Inferior parietal cortex (tissue), 1 donor: ENCODE measurements at regions not wholly inside any gene's neighbourhood (a gene's known extent, or its start where the extent isn't known, plus 50 kb on each side); places are given as distances from the start of the nearest gene placed in this dataset.
"Not testable (repeated sequence)": the region's sequence is repeated elsewhere in the genome, so short reads cannot be mapped to it uniquely, and the experiment has no call there.

ENCODE experiments used
- DNase-seq: peaks from one replicate; pipeline ENCODE4 v3.0.0-alpha.2; 2016; ENCODE audit errors: extremely low spot score

DNA sequence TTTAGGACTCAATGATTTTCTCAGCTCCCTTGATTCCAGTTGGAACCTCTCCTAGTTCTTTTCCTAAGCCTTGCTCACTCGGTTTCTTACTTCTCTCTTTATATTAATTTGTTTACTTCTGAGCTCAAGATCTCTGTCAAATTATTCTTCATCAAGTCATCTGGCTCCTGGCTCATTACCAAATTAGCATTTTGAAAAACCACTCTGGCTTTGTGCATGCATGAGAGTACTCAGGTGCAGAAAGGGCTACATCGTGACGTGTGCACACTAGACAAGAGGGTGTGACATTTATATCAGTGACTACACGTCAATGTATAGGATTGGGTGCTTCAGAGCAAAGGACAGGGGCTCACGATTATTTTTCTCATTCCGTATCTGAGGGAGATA, 645.7 kb upstream of the DPP6 start:
- no peak for DNase-seq

DNA sequence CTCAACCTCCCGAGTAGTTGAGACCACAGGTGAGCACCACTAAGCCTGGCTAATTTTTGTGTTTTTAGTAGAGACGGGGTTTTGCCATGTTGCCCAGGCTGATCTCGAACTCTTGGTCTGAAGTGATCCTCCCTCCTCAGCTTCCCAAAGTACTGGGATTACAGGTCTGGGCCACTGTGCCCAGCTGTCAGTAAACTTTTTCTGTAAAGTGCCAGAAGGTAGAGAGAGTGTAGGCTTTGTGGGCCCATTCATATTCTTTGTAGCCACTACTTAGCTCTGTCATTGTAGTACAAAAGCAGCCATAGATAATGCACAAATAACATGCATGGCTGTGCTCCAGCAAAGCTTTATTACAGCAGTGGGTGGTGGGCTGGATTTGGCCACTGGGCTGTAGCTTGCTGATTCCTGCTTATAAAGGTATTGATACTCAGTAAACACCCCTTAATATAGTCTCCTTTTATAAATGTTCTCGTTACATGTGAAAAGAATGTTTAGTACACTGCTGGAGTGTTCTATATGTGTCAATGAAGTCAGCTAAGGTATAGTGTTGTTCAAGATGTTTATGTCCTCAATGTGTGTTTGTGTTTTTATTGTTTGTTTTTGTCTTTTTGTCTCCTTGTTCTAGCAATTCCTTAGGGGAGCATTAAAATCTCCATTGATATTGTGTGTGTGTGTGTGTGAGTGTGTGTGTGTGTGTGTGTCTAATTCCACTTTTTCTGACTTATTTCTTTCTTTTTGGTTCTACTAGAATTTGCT, 644.7 kb upstream of the DPP6 start:
- DNase-seq = no peak

DNA sequence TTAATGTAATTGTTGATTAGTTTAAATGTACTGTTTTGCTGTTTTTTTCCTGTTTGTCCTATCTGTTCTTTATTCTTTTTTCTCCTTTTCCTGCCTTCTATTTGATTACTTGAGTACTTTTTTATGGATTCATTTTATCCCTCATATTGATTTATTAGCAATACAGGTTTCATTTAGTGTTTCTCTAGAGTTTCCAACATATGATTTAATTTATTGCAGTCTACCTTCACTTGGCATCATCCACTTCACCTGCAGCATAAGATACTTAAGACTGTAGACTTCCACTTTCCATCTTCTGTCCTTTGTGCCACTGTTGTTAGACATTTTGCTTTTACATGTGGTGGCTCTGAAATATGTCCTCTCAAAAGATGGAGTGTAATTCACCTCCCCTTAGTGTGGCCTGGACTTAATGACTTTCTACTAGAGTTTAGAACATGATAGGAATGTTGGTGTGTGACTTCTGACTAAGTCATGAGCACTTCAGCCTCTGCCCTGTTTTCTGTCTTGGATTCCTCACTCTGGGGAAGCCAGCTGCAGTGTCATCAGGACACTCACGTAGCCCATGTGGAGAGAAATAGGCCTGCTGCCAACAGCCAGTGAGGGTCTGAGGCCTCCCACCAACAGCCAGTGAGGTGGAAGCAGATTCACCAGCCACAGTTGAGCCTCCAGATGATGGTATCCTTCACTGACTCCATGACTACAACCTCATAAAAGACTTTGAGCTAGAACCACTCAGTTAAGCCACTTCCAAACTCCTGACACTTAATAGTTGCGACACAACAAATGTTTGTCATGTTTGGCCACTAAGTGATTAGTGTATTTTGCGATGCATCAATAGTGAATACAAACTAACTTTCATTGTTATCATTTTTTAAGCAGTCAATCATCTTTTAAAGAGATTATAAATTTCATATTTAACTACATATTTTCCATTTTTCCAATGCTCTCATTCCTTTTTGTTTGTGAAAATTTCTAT, 643.5 kb upstream of the DPP6 start:
- no peak for DNase-seq

DNA sequence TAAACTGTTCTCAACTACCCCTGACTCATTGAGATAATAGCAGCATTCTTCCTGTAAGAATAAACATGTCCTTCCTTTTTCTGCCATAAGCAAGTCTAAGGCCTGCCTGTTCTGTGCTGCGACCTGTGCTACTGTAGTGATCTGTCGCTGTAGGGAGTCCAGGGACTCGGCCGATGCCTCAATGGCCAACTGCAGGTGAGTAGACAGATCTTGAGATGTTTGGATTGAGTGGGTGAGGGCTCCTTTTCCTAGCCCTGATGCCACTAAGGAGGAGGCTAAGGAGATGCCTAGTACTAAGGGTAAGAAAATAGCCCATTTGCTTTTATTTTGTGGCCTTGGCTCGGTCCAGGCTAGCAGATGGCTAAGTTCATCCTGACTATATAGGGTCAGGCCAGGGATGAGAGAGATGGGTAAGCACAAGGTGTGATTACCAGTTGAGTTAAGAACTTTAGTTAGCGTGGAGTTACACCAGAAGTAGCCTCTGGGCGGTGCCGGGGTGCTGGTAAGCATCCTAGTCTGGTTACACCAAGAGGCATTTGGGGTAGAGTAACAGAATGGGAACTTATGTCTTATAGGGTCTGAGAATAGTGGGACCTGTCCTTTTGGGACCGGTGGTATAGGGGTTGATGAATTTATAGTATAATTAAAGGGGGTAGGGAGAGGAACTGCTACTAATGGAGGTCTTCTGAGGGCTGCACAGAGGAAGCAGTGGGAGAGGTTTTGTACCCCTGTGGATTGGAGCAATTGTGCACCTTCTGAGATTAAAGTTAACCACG, 642.4 kb upstream of the DPP6 start:
- DNase-seq = not testable (repeated sequence)

DNA sequence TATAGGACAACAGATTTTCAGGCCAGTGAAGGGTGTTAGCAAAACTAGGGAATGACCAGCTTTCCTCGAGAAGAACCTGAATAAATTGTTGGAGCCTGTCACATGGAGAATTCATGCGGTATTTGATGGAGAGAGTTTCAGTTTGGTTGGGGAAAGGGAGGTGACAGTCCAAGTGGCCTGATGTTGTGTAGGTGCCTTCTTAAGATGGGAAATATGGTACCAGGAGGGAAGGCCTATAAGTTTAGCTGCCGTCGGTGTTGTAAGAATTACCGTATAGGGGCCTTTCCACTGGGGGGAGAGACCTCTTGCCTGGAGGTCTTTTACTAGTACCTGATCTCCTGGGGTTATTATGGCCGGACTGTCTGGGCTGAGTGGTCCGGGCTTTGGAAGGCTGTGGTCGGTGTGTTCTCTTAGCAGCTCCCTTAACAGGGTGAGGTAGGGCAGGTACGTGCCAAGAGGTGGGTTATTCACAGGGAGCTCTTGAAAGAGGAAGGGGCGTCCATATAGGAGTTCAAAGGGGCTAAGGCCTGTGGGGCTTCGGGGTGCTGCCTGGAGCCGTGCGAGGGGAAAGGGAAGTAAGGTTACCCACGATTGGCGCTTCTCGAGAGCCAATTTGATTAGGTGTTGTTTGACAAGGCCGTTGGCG, 641.1 kb upstream of the DPP6 start:
- DNase-seq = not testable (repeated sequence)

- DNase-seq = not testable (repeated sequence)
These were observed 639.9 kb upstream of the DPP6 start for GRCh38 chr7:153412114-153412823.

DNA sequence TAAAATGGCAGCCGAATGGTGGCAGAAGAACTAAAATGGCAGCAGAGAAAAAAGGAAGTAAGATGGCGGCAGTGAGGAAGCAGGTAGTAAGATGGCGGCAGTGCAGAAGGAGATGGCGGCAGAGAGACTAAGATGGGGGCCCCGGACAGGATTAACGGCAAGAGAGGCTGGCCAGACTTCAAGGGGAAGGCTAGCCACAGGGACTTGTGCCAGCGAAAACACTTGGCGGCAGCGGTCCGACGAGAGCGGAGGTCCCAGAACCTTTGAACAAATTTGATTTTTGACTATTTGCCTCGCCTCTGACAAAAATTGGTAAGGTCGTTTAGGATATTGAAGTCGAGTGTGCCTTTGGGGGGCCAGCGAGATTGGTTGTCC, 639.4 kb upstream of the DPP6 start:
- not testable (repeated sequence) for DNase-seq

- DNase-seq = no peak
These were observed 639.0 kb upstream of the DPP6 start for GRCh38 chr7:153413199-153413539.

DNA sequence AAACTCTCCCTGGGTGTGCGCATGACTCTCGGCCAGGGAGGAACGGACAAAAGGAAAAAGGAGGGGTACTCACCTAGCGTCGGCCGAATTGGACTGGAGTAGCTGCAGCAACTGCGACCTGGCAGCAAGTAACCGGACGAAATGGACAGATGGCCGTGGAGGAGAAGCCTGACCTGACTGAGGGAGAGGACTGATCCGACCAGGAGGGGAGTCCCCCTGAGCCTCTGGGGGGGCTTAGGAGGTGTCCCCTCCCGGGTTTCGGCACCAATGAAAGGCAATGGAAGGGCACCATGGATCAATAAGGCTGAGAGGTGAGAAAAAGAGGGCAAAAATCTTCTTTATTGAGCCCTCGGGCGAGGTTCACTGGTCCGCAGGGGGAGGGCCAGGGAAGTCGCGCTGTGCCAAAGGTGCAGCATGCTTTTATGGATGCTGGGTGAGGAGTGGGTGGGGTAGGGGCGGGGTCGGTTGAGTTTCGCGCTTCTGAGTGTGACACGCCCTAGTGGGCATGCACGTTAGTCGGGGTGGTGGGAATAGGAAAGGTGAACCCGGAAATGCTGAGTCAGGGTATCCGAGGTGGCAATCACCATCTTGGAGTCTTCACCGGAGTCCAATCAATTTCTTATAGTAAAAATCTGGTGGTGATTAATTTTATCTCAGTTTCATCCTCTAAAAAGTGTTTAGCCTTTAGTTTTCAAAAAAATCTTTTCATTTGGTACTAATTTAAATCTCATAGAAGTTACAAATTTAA, 638.5 kb upstream of the DPP6 start:
- DNase-seq = no peak

DNA sequence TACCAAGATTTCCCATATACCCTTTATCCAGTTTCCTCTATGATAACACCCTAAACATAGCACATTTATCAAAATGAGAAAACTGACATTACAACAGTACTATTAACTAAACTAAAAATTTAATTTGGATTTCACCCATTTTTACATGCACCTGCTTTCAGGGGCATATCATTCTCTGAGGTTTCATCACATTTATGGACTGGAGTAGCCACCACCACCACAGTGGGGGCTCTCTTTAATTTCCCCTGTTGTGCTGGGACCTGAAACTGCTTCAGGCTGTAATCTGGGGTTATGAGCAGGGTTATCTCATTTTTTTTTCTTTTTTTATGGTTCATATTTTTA, 637.9 kb upstream of the DPP6 start:
- no peak for DNase-seq

- no peak for DNase-seq
These were observed 636.6 kb upstream of the DPP6 start for GRCh38 chr7:153415632-153416031.

- DNase-seq = no peak
These were observed 629.6 kb upstream of the DPP6 start for GRCh38 chr7:153422291-153423209.

GRCh38 chr7:153423210-153423590, 629.0 kb upstream of the DPP6 start:
- DNase-seq = no peak

- no peak for DNase-seq
These were observed 621.3 kb upstream of the DPP6 start for GRCh38 chr7:153430931-153431330.

- no peak for DNase-seq
These were observed 620.1 kb upstream of the DPP6 start for GRCh38 chr7:153432063-153432462.

- DNase-seq = no peak
These were observed 619.0 kb upstream of the DPP6 start for GRCh38 chr7:153433223-153433622.

DNA sequence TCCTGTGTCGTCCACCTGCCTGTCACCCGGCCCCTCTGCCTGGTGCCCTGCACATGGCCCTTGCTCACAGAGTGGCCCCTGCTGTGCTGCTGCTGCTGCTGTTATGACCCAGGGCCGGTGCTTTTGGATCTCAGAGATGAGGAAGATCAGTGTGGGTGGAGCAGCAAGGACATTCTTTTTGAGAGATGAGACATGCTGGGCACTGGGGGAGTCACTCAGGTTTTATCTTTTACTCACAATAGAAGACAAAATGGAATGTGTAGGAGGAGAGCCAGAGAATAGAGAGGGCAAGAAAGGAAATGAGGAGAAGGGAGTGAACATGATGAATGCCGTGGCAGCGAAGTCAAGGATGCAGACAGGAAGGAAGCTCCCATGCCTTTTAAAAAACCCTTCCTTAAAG, 611.5 kb upstream of the DPP6 start:
- DNase-seq = no peak

- no peak for DNase-seq
These were observed 609.0 kb upstream of the DPP6 start for GRCh38 chr7:153443032-153443701.

GRCh38 chr7:153444641-153445040, 607.6 kb upstream of the DPP6 start:
- DNase-seq = no peak
